ENCODE measurements at regions not wholly inside any gene's neighbourhood (a gene's known extent, or its start where the extent isn't known, plus 50 kb on each side); places are given as distances from the start of the nearest gene placed in this dataset.
"Not testable (repeated sequence)": the region's sequence is repeated elsewhere in the genome, so short reads cannot be mapped to it uniquely, and the experiment has no call there.

DNA sequence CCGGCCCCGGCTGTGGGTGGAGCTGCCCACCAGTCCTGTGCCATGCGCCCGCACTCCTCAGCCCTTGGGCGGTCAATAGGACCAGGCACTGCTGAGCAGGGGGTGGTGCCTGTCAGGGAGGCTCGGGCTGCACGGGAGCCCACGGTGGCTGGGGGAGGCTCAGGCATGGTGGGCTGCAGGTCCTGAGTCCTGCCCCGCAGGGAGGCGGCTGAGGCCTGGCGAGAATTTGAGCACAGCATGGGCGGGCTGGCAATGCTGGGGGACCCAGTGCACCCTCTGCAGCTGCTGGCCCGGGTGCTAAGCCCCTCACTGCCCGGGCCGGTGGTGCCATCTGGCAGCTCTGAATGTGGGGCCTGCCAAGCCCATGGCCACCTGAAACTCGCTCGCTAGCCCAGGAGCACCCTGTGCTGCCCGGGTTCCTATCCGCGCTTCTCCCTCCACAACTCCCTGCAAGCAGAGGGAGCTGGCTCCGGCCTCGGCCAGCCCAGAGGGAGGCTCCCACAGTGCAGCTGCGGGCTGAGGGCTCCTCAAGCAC lies 1371.1 kb downstream of the FSCB start:
- Histone ChIP-seq H3K9ac (no peak overlapping the region), H3K4me3 (IDR thresholded peaks at IDR 0.05; ENCODE audit: insufficient read depth, low read depth, low read length) (no peak overlapping the region), H4K20me1 (ENCODE audit: insufficient read depth) (no peaks in the 10 kb centered on the region), H3K27ac (no peak overlapping the region), H2AFZ (ENCODE audit: low read depth) (no peak overlapping the region), H3K36me3 (ENCODE audit: insufficient read depth) (no peaks in the 10 kb centered on the region), H3K27me3 (ENCODE audit: insufficient read depth, low read depth) (no peaks in the 10 kb centered on the region), H3K4me1 (ENCODE audit: low read depth, poor library complexity, severe bottlenecking) (no peaks in the 10 kb centered on the region), H3K79me2 (ENCODE audit: insufficient read depth, low read depth) (no peaks in the 10 kb centered on the region), H3K4me2 (no peak overlapping the region)
- TF ChIP-seq, protein P1, sequence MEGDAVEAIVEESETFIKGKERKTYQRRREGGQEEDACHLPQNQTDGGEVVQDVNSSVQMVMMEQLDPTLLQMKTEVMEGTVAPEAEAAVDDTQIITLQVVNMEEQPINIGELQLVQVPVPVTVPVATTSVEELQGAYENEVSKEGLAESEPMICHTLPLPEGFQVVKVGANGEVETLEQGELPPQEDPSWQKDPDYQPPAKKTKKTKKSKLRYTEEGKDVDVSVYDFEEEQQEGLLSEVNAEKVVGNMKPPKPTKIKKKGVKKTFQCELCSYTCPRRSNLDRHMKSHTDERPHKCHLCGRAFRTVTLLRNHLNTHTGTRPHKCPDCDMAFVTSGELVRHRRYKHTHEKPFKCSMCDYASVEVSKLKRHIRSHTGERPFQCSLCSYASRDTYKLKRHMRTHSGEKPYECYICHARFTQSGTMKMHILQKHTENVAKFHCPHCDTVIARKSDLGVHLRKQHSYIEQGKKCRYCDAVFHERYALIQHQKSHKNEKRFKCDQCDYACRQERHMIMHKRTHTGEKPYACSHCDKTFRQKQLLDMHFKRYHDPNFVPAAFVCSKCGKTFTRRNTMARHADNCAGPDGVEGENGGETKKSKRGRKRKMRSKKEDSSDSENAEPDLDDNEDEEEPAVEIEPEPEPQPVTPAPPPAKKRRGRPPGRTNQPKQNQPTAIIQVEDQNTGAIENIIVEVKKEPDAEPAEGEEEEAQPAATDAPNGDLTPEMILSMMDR (conservative IDR thresholded peaks at IDR 0.05; ENCODE audit: low read depth, low read length): no peak

DNA sequence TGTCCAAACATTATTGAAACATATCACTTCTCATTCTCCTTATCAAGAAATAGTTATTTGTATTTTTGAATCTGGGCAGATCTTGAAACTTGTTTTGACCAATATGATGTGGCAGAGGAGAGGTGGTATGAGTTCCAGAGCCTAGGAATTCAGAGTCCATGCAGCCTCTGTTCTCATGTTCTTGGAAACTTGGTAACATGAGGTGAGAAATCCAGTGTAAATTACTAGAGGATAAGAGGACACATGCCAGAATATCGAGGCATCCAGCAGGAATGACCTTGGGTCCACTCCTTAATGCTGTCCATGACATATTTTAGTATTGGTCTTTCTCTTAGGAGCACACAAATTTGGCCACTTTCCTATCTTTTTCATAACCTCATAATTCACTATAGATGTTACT lies 1374.6 kb downstream of the FSCB start:
- H2AFZ ChIP-seq (ENCODE audit: low read depth): no peak overlapping the region
- no peaks in the 10 kb centered on the region for H3K36me3 ChIP-seq (ENCODE audit: insufficient read depth)

DNA sequence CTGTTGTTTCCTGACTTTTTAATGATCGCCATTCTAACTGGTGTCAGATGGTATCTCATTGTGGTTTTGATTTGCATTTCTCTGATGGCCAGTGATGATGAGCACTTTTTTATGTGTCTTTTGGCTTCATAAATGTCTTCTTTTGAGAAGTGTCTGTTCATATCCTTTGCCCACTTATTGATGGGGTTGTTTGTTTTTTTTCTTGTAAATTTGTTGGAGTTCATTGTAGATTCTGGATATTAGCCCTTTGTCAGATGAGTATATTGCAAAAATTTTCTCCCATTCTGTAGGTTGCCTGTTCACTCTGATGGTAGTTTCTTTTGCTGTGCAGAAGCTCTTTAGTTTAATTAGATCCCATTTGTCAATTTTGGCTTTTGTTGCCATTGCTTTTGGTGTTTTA lies 1378.7 kb downstream of the FSCB start:
- not testable (repeated sequence) for H4K20me1 ChIP-seq (ENCODE audit: insufficient read depth); H3K27ac ChIP-seq; H3K4me2 ChIP-seq; H3K4me3 ChIP-seq (IDR thresholded peaks at IDR 0.05; ENCODE audit: insufficient read depth, low read depth, low read length); H3K36me3 ChIP-seq (ENCODE audit: insufficient read depth); H2AFZ ChIP-seq (ENCODE audit: low read depth); H3K9ac ChIP-seq; H3K27me3 ChIP-seq (ENCODE audit: insufficient read depth, low read depth); H3K4me1 ChIP-seq (ENCODE audit: low read depth, poor library complexity, severe bottlenecking); H3K79me2 ChIP-seq (ENCODE audit: insufficient read depth, low read depth)

More for the DNA sequence above, 1374.6 kb downstream of the FSCB start:
- H3K9ac ChIP-seq: no peak overlapping the region
- no peaks in the 10 kb centered on the region for H3K4me1 ChIP-seq (ENCODE audit: low read depth, poor library complexity, severe bottlenecking)
- H3K27me3 ChIP-seq (ENCODE audit: insufficient read depth, low read depth): no peaks in the 10 kb centered on the region
- no peaks in the 10 kb centered on the region for H3K79me2 ChIP-seq (ENCODE audit: insufficient read depth, low read depth)
- no peak overlapping the region for H3K4me3 ChIP-seq (IDR thresholded peaks at IDR 0.05; ENCODE audit: insufficient read depth, low read depth, low read length)
- TF ChIP-seq, protein P1 (conservative IDR thresholded peaks at IDR 0.05; ENCODE audit: low read depth, low read length): no peak
- H3K27ac ChIP-seq: no peak overlapping the region
- H3K4me2 ChIP-seq: no peak overlapping the region
- no peaks in the 10 kb centered on the region for H4K20me1 ChIP-seq (ENCODE audit: insufficient read depth)

DNA sequence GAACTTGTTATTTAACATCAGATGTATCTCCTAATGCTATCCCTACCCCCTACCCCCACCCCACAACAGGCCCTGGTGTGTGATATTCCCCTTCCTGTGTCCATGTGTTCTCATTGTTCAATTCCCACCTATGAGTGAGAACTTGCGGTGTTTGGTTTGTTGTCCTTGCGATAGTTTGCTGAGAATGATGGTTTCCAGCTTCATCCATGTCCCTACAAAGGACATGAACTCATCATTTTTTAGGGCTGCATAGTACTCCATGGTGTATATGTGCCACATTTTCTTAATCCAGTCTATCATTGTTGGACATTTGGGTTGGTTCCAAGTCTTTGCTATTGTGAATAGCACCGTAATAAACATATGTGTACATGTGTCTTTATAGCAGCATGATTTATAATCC lies 1379.2 kb downstream of the FSCB start:
- H3K4me2 ChIP-seq; H3K27ac ChIP-seq; H3K27me3 ChIP-seq (ENCODE audit: insufficient read depth, low read depth); H3K4me3 ChIP-seq (IDR thresholded peaks at IDR 0.05; ENCODE audit: insufficient read depth, low read depth, low read length); H3K4me1 ChIP-seq (ENCODE audit: low read depth, poor library complexity, severe bottlenecking); H3K36me3 ChIP-seq (ENCODE audit: insufficient read depth); H2AFZ ChIP-seq (ENCODE audit: low read depth); H4K20me1 ChIP-seq (ENCODE audit: insufficient read depth); H3K79me2 ChIP-seq (ENCODE audit: insufficient read depth, low read depth); H3K9ac ChIP-seq: not testable (repeated sequence)

DNA sequence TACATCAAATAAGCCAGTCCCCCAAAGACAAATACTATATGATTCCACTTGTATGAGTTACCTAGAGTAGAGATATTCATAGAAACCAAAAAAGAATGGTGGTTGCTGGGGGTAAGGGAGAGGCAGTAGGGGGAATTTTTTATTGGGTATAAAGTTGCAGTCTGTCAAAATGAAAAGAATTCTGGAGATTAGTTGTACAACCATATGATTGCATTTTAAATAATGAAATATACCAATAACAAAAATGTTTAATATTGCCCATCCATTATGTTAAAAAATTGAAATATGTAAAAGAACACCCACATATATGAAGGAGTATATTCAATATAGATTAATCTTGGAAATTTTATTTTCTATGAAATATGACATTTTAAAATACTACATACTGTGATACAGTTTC lies 1383.5 kb downstream of the FSCB start:
- no peaks in the 10 kb centered on the region for H3K36me3 ChIP-seq (ENCODE audit: insufficient read depth)
- H3K27me3 ChIP-seq (ENCODE audit: insufficient read depth, low read depth): no peaks in the 10 kb centered on the region
- TF ChIP-seq, protein P1 (conservative IDR thresholded peaks at IDR 0.05; ENCODE audit: low read depth, low read length): no peak
- no peaks in the 10 kb centered on the region for H4K20me1 ChIP-seq (ENCODE audit: insufficient read depth)
- H3K9ac ChIP-seq: no peak overlapping the region
- no peak overlapping the region for H3K27ac ChIP-seq
- H3K79me2 ChIP-seq (ENCODE audit: insufficient read depth, low read depth): no peaks in the 10 kb centered on the region
- H3K4me2 ChIP-seq: no peak overlapping the region
- no peaks in the 10 kb centered on the region for H3K4me1 ChIP-seq (ENCODE audit: low read depth, poor library complexity, severe bottlenecking)
- no peak overlapping the region for H2AFZ ChIP-seq (ENCODE audit: low read depth)
- H3K4me3 ChIP-seq (IDR thresholded peaks at IDR 0.05; ENCODE audit: insufficient read depth, low read depth, low read length): no peak overlapping the region

Measured in KMS-11 (cell line).